ENCODE measurements at regions not wholly inside any gene's neighbourhood (a gene's known extent, or its start where the extent isn't known, plus 50 kb on each side); places are given as distances from the start of the nearest gene placed in this dataset.
A peak's percentile ranks its signal among the peaks of the same experiment; 100 is the strongest.

DNA sequence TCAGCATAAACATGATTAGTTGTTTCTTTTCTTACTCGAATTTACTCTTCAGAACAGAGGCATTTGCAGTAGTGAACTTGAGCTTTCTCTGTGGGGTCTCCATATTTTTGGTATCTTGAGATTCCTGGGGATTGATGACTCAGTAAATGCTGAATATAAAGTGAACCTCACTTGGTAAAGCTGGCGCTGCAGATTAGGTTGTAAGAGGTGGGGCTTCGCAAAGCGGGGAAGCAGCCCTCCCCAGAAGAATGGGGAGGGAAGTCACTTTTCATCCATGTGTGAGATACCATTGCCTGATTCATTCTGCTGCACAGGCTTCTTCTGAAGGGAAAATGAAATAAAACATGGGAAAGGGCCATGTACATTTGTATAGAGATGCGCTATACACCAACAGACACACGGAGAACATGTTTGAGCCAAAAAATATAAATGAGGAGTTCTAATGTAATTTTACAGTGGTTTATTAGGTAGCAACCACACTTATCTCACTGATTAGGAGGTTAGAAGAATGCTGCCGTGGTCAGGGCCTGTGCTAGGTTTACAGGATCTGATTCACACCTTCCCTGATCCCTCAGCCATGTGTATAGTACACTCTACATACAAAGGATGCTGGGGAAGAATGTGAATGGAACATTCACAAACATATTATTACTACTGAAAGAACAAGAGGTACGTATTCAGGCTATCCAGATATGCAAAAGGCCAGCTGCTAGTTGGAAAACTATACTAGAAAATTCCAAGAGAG is 63.5 kb downstream of the DNTTIP2 start:
- peak in 1 of 2 experiments; percentile 52 for DNase-seq (ENCODE audit: low read depth in 2 of 2)

DNA sequence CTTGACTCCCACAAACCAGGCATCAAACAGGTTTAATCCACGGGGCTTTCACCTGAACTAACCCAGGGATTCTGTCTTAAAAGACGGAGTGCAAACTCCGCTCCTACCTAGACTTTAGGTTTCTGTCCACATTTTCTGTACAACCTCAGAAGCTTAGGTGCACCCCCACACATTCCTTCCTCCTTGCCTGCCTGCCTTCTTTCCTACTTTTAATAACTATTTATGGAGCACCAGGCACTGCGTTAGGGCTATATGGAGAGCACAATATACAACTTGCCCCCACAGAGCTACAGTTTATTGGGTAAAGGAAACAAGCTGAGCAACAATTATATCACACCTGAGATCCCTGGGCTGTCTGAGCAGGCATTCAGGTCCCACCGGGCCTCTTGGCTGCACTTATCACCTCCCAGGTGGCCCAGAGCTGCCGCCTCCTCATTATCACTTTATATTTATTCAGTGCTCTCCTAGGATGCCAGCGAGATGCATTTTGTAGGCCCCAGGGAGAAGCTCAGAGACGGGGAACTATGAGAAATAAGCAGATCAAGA is 64.1 kb downstream of the DNTTIP2 start:
- no peak for DNase-seq (ENCODE audit: low read depth in 2 of 2)

- peak; percentile 48 to 55 for DNase-seq (ENCODE audit: low read depth in 2 of 2)
Measured at GRCh38 chr1:93814059-93814794, 64.8 kb downstream of the DNTTIP2 start.

GRCh38 chr1:93813076-93813475 is 65.9 kb downstream of the DNTTIP2 start:
- DNase-seq (ENCODE audit: low read depth in 2 of 2): no peak

- no peak for DNase-seq (ENCODE audit: low read depth in 2 of 2)
Measured at GRCh38 chr1:93811326-93812065, 67.5 kb downstream of the DNTTIP2 start.

- no peak for DNase-seq (ENCODE audit: low read depth in 2 of 2)
Measured at GRCh38 chr1:93810316-93810715, 68.7 kb downstream of the DNTTIP2 start.

DNA sequence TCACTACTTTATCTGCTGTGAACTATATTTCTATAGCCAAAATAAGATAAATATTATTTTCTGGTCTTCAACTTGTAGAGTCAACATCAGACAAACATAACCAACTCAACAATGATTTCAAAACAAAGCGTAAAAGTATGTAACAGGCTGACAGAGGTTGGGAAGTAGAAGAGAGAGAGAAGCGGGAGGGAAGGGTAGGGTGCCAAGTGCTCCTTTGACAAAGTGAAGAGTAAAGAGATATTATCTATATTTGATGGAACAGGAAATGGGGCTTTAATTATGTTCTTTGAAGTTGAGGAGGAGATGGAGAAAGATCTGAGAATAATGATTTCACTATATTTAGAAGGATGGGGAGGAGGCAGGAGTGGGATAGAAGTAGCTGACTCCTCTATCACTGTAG is 70.1 kb downstream of the DNTTIP2 start:
- no peak for DNase-seq (ENCODE audit: low read depth in 2 of 2)

GRCh38 chr1:93807311-93807930 is 71.6 kb downstream of the DNTTIP2 start:
- DNase-seq (ENCODE audit: low read depth in 2 of 2): no peak

DNA sequence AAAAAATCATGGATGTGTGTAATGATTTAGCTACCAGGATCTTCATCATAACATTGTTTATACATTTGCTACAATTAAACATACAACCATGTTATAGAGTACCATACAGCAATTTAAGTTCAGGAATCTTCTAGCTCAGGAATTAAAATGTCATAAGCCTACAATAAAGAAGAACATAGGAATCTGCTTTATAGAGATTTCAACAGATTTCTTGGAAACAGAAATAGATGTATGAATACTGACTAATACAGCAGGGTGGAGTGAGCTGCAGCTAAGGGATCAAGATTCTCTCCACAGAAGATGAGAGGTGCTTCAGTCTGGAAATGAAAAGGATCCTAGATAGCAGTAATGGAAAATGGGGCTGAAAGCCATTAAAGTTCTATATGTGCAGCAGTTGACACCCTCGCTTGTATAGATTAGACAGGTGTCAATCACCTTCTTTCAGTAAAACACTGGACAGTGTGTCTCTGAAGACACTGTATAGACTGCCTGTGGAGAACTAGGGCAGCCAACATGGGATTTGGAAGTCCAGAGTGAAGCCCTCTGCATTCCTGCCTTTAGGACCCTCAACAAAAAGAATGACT is 73.9 kb downstream of the DNTTIP2 start:
- no peak for DNase-seq (ENCODE audit: low read depth in 2 of 2)

GRCh38 chr1:93804412-93804811 is 74.6 kb downstream of the DNTTIP2 start:
- peak in 1 of 2 experiments; percentile 50 for DNase-seq (ENCODE audit: low read depth in 2 of 2)

- no peak for DNase-seq (ENCODE audit: low read depth in 2 of 2)
Measured at GRCh38 chr1:93801471-93801870, 77.5 kb downstream of the DNTTIP2 start.

GRCh38 chr1:93800856-93801255 is 78.2 kb downstream of the DNTTIP2 start:
- no peak for DNase-seq (ENCODE audit: low read depth in 2 of 2)

DNA sequence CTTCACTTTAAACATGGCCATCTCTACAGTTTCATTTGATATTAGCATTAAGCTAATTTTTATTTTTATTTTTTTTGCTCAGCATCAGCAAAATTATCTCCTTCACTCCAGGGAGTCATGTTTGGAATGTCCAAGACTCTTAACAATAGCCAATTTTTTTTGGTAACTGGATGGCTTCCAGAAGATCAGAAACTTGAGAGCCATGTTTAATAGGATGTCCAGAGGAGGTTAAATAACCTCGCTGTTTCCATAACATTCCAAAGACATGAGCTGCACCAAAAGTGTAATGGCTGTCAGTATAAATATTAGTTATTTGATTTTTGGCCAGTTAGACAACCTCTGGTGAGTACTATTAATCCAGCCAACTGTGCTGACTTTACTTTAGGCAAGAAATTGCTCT is 80.7 kb downstream of the DNTTIP2 start:
- DNase-seq (ENCODE audit: low read depth in 2 of 2): peak in 1 of 2 experiments; percentile 70

- DNase-seq (ENCODE audit: low read depth in 2 of 2): no peak
Measured at GRCh38 chr1:93784538-93784937, 94.5 kb downstream of the DNTTIP2 start.

DNA sequence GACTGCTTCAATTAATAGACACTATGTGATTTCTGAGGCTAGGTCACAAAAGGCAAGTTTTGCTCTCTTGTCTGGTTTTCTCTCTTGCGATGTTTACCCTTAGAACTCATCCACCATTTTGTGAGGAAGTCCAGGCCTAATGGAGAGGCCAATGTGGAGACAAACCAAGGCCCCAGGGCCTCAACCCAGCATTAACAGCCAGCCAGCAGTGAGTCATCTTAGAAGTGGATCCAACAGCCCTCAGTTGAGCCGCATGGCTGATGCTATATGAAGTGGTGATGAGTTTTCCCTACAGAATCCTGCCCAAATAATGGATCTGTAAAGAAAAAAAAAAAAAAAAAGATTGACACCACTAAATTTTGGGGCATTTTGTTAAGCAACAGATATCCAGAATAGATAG is 95.1 kb downstream of the DNTTIP2 start:
- DNase-seq (ENCODE audit: low read depth in 2 of 2): no peak

DNA sequence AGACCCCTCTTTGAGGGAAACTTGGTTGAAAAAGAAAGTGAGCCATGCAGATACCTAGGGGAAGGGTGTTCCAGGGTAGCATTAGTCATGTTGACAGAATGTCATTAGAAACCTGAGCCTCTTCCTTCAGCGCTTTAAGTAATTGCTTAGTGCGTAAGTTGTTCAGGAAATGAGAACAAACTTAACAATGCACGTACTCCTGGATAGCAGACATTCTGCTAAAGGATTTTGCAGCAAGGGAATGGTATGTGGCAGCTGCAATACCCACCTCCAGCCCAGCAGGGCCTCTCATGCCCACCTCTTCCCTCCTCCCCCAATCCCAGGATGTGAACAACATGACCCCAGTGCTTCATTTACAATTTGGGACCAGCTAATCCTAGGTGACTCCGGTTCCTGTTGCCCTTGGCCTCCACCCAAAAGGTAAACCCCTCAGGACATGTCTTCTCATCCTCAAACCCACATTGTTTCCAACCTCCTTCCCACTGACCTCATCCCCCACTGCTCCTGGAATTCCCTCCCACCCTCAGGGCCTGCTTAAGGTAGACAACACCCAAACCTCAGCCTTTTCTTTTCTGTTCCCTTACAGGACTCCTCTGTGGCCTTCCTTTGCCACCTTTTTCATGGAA is 98.0 kb upstream of the BCAR3 start:
- peak; percentile 69 to 71 for DNase-seq (ENCODE audit: low read depth in 2 of 2)

DNA sequence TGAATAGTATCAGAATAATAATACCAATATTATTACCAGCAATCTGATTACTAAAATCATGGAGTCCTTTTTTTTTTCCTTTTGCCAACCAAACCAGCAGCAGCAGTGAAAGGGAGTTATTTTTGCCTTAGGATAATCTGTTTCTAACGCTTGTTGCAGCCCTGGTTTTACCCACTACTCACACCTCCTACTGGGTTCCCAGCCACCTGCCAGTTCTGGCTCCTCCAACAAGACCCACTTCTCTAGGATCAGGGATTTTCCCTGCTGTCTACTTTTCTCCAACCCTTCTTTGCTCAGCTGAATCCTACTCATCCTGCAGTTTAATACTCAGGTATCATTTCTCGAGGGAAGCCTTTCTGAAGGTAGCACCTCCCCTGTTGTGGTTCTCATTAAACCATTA is 96.8 kb upstream of the BCAR3 start:
- DNase-seq (ENCODE audit: low read depth in 2 of 2): no peak

DNA sequence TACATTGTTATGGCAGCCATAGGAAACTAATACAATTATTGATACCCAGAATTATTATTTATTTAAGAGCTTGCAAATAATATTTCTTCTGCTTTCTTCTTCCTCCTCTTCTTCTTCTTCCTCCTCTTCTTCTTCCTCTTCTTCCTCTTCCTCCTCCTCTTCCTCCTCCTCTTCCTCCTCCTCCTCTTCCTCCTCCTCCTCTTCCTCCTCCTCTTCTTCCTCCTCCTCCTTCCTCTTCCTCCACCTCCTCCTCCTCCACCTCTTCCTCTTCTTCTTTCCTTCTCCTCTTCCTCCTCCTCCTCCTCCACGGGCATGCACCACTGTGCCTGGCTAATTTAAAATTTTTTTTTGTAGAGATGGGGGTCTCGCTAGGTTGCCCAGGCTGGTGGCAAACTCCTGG is 95.6 kb upstream of the BCAR3 start:
- no peak for DNase-seq (ENCODE audit: low read depth in 2 of 2)

GRCh38 chr1:93776728-93777127 is 95.1 kb upstream of the BCAR3 start:
- DNase-seq (ENCODE audit: low read depth in 2 of 2): no peak

DNA sequence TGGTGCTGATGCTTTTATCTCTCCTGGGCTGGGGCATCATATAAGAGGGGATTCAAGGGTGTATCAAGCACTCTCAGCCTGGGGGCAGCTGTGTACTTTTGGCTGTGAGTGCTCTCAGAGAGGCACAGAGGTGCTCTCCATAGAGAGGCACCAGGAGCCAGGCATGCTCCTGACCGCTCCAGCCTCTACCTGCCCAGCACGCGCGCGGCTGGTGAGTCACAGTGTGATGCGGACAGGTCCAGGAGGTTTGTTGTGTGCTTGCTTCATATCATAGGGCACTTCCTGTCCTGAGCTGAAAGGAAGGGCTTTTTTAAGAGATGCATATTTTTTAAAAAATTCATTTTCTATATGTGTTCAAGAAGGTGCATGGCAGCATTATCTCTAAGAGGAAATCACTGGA is 93.6 kb upstream of the BCAR3 start:
- DNase-seq (ENCODE audit: low read depth in 2 of 2): no peak

DNA sequence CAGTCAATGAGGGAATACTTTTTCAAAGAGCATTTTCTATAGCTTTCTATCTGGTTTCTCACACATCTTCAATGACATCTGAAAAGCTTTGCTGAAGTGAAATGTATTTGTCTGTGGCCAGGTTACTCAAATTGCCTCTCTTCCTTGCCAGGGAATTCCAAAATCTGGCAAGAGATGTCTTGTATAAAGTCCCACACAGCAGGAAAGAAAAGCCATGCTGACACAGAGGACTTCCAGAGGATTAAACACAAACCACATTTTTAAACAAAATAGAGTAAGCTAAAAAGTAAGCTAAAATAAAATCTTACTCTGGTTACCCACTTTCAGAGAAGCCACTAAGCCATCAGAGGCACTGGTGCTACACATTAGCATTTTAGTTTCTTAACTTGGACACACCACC is 93.1 kb upstream of the BCAR3 start:
- DNase-seq (ENCODE audit: low read depth in 2 of 2): peak in 1 of 2 experiments; percentile 35

Measured in fibroblast of skin of left biceps (primary cell).